GM12878 (cell line): ENCODE measurements at regions not wholly inside any gene's neighbourhood (a gene's known extent, or its start where the extent isn't known, plus 50 kb on each side); places are given as distances from the start of the nearest gene placed in this dataset.

ENCODE experiments used
- ATAC-seq: fragments of 200-7000 bp; cut with Tn5 transposase; 3 replicates; pipeline ENCODE4 v1.9.1; 2020; ENCODE audit warnings: mild to moderate bottlenecking, moderate library complexity
- BruUV-seq: library from RNA; stranded (reverse); fragments of 400-500 nt; replicated peaks from 2 replicates; lab custom pipeline; 2021; lab: Mats Ljungman, UMichigan
- CTCF ChIA-PET: fragments of 300-600 bp; sonication (Branson Sonifier 250); formaldehyde crosslinking; extraction: SDS; loops from one replicate; lab custom pipeline; 2021; ENCODE audit warnings: inconsistent platforms; lab: Yijun Ruan, JAX
- POLR2A ChIA-PET: fragments of 350-600 bp; formaldehyde crosslinking; extraction: SDS; loops from one replicate; lab custom pipeline; 2021; ENCODE audit warnings: inconsistent platforms; lab: Charles Lee
- RAD21 ChIA-PET: fragments of 300-600 bp; sonication (Branson Sonifier 250); formaldehyde crosslinking; loops from one replicate; lab custom pipeline; 2023; ENCODE audit warnings: antibody characterized with exemption; ENCODE audit not compliant: unreplicated experiment; lab: Charles Lee
- SMC1A ChIA-PET: fragments of 300-600 bp; sonication (Branson Sonifier 250); formaldehyde crosslinking; loops from one replicate; lab custom pipeline; 2023; ENCODE audit not compliant: unreplicated experiment, uncharacterized antibody; lab: Charles Lee
- DNase-seq: peaks from one replicate; pipeline ENCODE4 v3.0.0-alpha.2; 2011; ENCODE audit warnings: low read depth, low spot score
- FAIRE-seq: peaks from 3 replicates; lab custom pipeline; 2011; peaks lifted over from hg19 to GRCh38; lab: Jason Lieb, UNC
- H2AFZ ChIP-seq: 2 replicates; pipeline ENCODE4 v1.6.0; 2011; ENCODE audit warnings: low read depth, low read length, control low read depth; ENCODE audit not compliant: control insufficient read depth
- H3K27ac ChIP-seq: 2 replicates; pipeline ENCODE4 v1.5.1; 2011; ENCODE audit warnings: control low read depth; ENCODE audit not compliant: control insufficient read depth, insufficient read depth
- H3K27me3 ChIP-seq, 2 experiments: replicated peaks in 1 of 2; 2 replicates each; pipeline versions ENCODE4 v1.6.0 to v1.6.1; 2011; ENCODE audit warnings: low read length in 1 of 2; ENCODE audit not compliant: control insufficient read depth in 2 of 2, insufficient read depth in 2 of 2
- H3K36me3 ChIP-seq, 2 experiments: 2 replicates each; pipeline ENCODE4 v1.5.1; 2011; ENCODE audit warnings: low read length in 1 of 2; ENCODE audit not compliant: control insufficient read depth in 2 of 2, insufficient read depth in 2 of 2
- H3K4me1 ChIP-seq: 2 replicates; pipeline ENCODE4 v1.6.1; 2011; ENCODE audit warnings: mild to moderate bottlenecking, low read length, moderate library complexity, mixed read lengths; ENCODE audit not compliant: control insufficient read depth, insufficient read depth
- H3K4me2 ChIP-seq: 2 replicates; pipeline ENCODE4 v1.6.0; 2011; ENCODE audit warnings: control low read depth; ENCODE audit not compliant: control insufficient read depth, insufficient read depth
- H3K4me3 ChIP-seq: fragments of 200-600 bp; sonication (generic); 2 replicates; pipeline ENCODE4 v1.5.1; 2016
- H3K79me2 ChIP-seq: 2 replicates; pipeline ENCODE4 v1.6.0; 2011; ENCODE audit warnings: low read length; ENCODE audit not compliant: control insufficient read depth, insufficient read depth
- H3K9ac ChIP-seq: 2 replicates; pipeline ENCODE4 v1.8.0; 2011; ENCODE audit warnings: low read length, control low read depth, mixed read lengths; ENCODE audit not compliant: control insufficient read depth, insufficient read depth
- H3K9me3 ChIP-seq: replicated peaks from 3 replicates; pipeline ENCODE4 v1.5.1; 2011; ENCODE audit warnings: mild to moderate bottlenecking, low read length; ENCODE audit not compliant: control insufficient read depth, insufficient read depth
- H4K20me1 ChIP-seq: 2 replicates; pipeline ENCODE4 v1.6.0; 2011; ENCODE audit not compliant: control insufficient read depth, insufficient read depth
- BACH1 ChIP-seq: fragments of 450-650 bp; IDR thresholded peaks from 2 replicates; pipeline ENCODE4 v1.6.1; 2017; ENCODE audit warnings: mild to moderate bottlenecking, borderline replicate concordance
- BCL11A ChIP-seq: IDR thresholded peaks from 2 replicates; pipeline ENCODE4 v1.6.1; 2011; ENCODE audit warnings: low read depth, low read length
- CHD2 ChIP-seq: IDR thresholded peaks from 2 replicates; pipeline ENCODE4 v1.6.1; 2011; ENCODE audit warnings: low read depth, low read length, improper control_type of control experiment, borderline replicate concordance
- CREB1 ChIP-seq: IDR thresholded peaks from 2 replicates; pipeline ENCODE4 v1.6.1; 2012; ENCODE audit warnings: low read depth, mild to moderate bottlenecking, inconsistent platforms
- EED ChIP-seq: sonication (generic); IDR thresholded peaks from 2 replicates; pipeline ENCODE4 v1.6.1; 2016; ENCODE audit warnings: antibody characterized with exemption, low read depth
- HDGF ChIP-seq: fragments of 450-650 bp; IDR thresholded peaks from 2 replicates; pipeline ENCODE4 v1.6.1; 2016; ENCODE audit warnings: antibody characterized with exemption
- LARP7 ChIP-seq: fragments of 450-650 bp; IDR thresholded peaks from 2 replicates; pipeline ENCODE4 v1.6.1; 2017; ENCODE audit warnings: mild to moderate bottlenecking
- MEF2A ChIP-seq: IDR thresholded peaks from 2 replicates; pipeline ENCODE4 v1.6.1; 2011; ENCODE audit warnings: low read depth, mild to moderate bottlenecking, low read length, moderate library complexity; ENCODE audit not compliant: insufficient read depth
- MYB ChIP-seq: fragments of 150-350 bp; IDR thresholded peaks from 2 replicates; pipeline ENCODE4 v1.6.1; 2014; ENCODE audit warnings: mild to moderate bottlenecking, low read depth, low read length, borderline replicate concordance
- NRF1 ChIP-seq: conservative IDR thresholded peaks from 2 replicates; pipeline ENCODE4 v1.6.1; 2011; ENCODE audit warnings: mild to moderate bottlenecking, low read depth, low read length, improper control_type of control experiment
- SMARCA5 ChIP-seq: fragments of 450-650 bp; IDR thresholded peaks from 2 replicates; pipeline ENCODE4 v1.6.1; 2017; ENCODE audit warnings: mild to moderate bottlenecking
- SPI1 ChIP-seq: IDR thresholded peaks from 2 replicates; pipeline ENCODE4 v1.6.1; 2011; ENCODE audit warnings: low read depth, mild to moderate bottlenecking, low read length, moderate library complexity, borderline replicate concordance; ENCODE audit not compliant: insufficient read depth
- SREBF2 ChIP-seq: IDR thresholded peaks from 2 replicates; pipeline ENCODE4 v1.6.1; 2012; ENCODE audit warnings: mild to moderate bottlenecking, low read length
- ZNF24 ChIP-seq: fragments of 450-650 bp; IDR thresholded peaks from 2 replicates; pipeline ENCODE4 v1.6.1; 2017; ENCODE audit warnings: antibody characterized with exemption, mild to moderate bottlenecking
- ZZZ3 ChIP-seq: IDR thresholded peaks from 2 replicates; pipeline ENCODE4 v1.6.1; 2011; ENCODE audit warnings: low read depth; ENCODE audit not compliant: control insufficient read depth, insufficient read length
- WGBS: methylation state at CpG from one replicate; pipeline ENCODE4 v1.1.6; 2016; ENCODE audit warnings: low lambda C conversion rate; ENCODE audit not compliant: insufficient replicate concordance, insufficient coverage; ENCODE audit errors: missing lambda C conversion rate; 5-methylcytosine and 5-hydroxymethylcytosine counted together
- in situ Hi-C: fragments of 300-500 bp; cut with MboI; formaldehyde crosslinking; loops from 9 replicates; pipeline ENCODE4 v1.14.3; 2018; ENCODE audit warnings: mixed read lengths
- intact Hi-C: fragments of 100-400 bp; cut with micrococcal nuclease; formaldehyde crosslinking; loops from one replicate; pipeline ENCODE4 v1.14.2; 2022; ENCODE audit not compliant: unreplicated experiment

DNA sequence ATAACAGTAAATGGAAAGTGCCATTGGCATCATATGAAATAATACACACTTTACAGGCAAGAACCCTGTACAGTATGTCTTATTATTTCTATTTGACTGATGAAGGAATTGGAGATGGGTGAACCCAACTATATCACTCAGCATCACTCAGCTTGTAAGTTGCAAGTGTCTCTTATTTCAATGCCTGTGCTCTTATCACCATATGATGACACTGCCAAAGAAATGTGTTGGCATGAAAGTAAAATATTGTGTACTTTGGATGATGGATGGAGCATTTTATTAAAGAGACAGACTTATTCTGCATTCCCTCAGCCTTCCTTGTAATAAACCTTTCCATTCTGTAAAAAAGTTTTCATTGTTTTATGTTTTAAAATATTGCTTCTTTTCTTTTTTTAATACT is 927.5 kb upstream of the VRK2 start:
- intact Hi-C loops (no loop called here), in situ Hi-C loops (no loop called here)
- SMC1A ChIA-PET, result no interaction called here
- Histone ChIP-seq H2AFZ (no peak overlapping the region), H3K4me2 (no peak overlapping the region), H4K20me1 (no peaks in the 10 kb centered on the region), H3K4me3 (no peak overlapping the region), H3K27ac (no peak overlapping the region), H3K79me2 (no peaks in the 10 kb centered on the region), H3K4me1 (no peaks in the 10 kb centered on the region), H3K9ac (no peak overlapping the region), H3K36me3 (no peaks in the 10 kb centered on the region), H3K27me3 (no peaks in the 10 kb centered on the region), H3K9me3 (no peaks in the 10 kb centered on the region)
- TF ChIP-seq LARP7, result no peak
- no peak for TF ChIP-seq BCL11A
- no peak for TF ChIP-seq MYB
- TF ChIP-seq ZNF24, result no peak
- no peak for TF ChIP-seq BACH1
- RAD21 ChIA-PET, result no interaction called here
- ATAC-seq (no peak), FAIRE-seq (no peak), DNase-seq (no peak)
- CTCF ChIA-PET, result no interaction called here
- BruUV-seq, result no TSS peak
- POLR2A ChIA-PET, result no interaction called here

DNA sequence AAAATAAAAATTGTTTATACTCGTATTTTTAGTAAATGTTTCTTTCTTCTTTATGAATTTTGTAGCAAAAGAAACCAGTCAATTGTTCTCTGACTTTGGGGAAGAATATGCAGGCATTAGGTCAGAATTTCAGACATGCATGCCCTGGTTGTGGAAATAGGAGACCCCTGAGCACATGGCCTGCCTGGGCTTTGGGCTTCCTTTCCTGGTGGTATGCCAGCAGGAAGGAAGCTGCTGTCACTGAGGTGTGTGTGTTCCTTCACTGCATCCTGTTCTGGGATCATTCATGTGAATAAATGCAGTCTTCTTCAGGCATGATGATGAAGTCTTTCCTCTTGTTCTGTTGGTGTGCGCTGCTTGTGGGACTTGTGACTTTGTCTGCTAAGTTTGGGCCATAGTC is 920.2 kb upstream of the VRK2 start:
- RAD21 ChIA-PET, result no interaction called here

More for the DNA sequence above, 920.2 kb upstream of the VRK2 start:
- ChIA-PET CTCF (no interaction called here), SMC1A (no interaction called here), POLR2A (no interaction called here)
- no peak for ATAC-seq
- Histone ChIP-seq H3K4me2 (no peak overlapping the region), H3K4me1 (no peaks in the 10 kb centered on the region), H3K9ac (no peak overlapping the region), H3K27me3 (no peaks in the 10 kb centered on the region), H3K79me2 (no peaks in the 10 kb centered on the region), H3K27ac (no peak overlapping the region), H2AFZ (no peak overlapping the region), H3K9me3 (no peaks in the 10 kb centered on the region), H4K20me1 (no peaks in the 10 kb centered on the region), H3K4me3 (no peak overlapping the region), H3K36me3 (no peaks in the 10 kb centered on the region)
- intact Hi-C loops (no loop called here), in situ Hi-C loops (no loop called here)
- DNase-seq, result no peak
- no peak for TF ChIP-seq SPI1
- no peak for TF ChIP-seq CHD2
- TF ChIP-seq SREBF2, result no peak
- no peak for TF ChIP-seq ZZZ3
- no peak for TF ChIP-seq ZNF24
- TF ChIP-seq HDGF, result no peak
- no peak for TF ChIP-seq MEF2A
- TF ChIP-seq CREB1, result no peak
- no peak for TF ChIP-seq NRF1
- no peak for TF ChIP-seq EED
- TF ChIP-seq SMARCA5, result no peak
- no TSS peak for BruUV-seq
- no peak for FAIRE-seq
- WGBS, result 25% methylated on average over 2 of the region's 2 CpGs
